ENCODE measurements at regions not wholly inside any gene's neighbourhood (a gene's known extent, or its start where the extent isn't known, plus 50 kb on each side); places are given as distances from the start of the nearest gene placed in this dataset.
"Not testable (repeated sequence)": the region's sequence is repeated elsewhere in the genome, so short reads cannot be mapped to it uniquely, and the experiment has no call there.

DNA sequence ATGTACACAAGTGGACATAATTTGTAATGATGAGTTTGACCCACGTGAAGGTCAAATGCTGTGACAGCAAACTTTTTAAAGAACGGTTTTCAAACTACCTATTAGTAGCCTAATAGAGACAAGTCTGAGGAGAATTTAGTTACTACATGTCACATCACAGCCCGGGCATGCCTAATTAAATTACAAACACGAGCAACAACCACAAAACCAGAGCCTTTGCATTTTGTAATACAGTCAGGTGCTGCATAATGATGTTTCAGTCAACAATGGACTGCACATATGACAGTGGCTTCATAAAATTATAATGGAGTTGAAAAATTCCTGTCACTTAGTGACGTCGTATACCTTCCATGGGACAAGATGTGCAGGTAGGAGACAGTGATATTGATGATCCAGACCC, 274.5 kb downstream of the DACT1 start:
- no peak for DNase-seq

DNA sequence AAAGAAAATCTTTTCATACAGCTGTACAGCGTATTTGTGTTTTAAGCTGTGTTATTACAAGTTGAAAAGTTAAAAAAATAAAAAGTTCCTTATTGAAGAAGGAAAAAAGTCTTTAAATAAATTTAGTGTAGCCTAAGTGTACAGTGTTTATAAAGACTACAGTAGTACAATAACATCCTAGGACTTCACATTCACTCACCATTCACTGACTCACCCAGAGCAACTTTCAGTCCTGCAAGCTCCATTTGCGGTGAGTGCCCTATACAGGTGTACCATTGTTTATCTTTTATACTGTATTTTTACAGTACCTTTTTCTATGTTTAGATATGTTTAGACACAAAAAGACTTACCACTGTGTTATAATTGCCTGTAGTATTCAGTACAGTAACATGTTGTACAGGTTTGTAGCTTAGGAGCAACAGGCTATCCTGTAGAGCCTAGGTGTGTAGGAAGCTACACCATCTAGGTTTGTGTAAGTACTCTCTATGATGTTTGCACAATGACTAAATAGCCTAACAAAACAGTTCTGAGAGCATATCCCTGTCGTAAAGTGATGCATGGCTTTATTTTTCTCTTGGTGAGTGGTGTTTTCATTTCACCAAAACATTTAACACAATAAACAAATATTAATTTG, 275.2 kb downstream of the DACT1 start:
- no peak for DNase-seq

DNA sequence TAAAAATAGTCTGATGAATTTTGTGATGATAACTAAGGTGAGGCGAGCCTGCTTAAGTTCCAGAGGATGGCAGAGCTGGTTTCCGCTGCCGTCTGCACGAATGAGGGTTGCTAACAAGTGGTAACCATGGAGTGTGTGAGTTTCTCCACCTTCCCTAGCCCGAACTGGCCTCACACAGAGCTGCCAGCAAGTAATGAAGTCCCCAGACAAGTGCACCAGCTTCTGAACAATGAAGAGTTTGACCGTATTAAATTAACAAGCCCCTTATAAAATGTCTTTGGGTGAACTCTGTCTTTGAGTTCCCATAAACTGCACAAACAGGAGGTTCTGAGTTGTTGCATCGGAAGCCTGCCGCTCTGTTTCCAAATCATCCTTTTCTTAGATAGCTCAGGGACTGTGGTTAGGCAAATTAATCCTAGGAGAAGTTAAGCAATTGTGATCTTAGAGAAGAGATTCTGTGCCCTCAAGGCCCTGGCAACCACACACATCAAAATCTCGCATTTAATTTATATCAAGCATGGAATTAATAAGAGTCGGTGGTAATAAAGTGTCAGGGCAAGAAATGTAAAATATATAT, 274.1 kb upstream of the DAAM1 start:
- no peak for DNase-seq

- no peak for DNase-seq
Observed at GRCh38 chr14:58915646-58916045, 272.8 kb upstream of the DAAM1 start.

DNA sequence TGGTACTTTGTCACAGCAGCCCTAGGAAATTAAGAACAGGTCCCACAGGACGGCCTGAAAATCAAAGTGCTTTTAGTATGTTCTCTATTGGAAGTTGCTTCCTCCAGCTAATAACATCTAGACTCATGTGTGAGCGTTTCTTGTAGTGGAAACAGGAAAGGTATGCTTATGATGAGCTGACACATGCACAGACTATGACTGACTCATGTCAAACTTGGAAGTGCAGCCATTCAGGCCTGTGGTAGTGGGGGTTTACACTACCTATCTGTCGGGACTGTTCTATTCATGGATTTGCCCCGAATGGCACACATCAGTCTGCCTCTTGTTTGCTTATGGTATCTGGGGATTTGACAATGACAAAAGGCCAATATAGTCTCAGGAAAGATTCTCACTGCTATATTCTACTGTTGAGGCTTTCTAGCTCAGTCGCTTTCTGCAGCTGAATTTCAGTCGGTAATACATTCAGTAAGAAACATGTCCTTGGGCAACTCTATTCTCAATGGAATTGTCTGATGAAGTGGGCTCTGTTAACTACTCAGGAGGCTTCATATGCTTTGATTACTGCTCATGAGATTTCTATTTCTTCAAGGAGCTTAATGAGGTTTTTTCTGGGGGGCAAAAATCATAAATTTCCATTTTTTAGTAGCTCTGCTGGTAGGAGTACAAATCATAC, 270.3 kb upstream of the DAAM1 start:
- no peak for DNase-seq

- DNase-seq = no peak
Observed at GRCh38 chr14:58919217-58919616, 269.2 kb upstream of the DAAM1 start.

- DNase-seq = no peak
Observed at GRCh38 chr14:58920230-58920629, 268.2 kb upstream of the DAAM1 start.

- DNase-seq = not testable (repeated sequence)
Observed at GRCh38 chr14:58922201-58922940, 266.1 kb upstream of the DAAM1 start.

DNA sequence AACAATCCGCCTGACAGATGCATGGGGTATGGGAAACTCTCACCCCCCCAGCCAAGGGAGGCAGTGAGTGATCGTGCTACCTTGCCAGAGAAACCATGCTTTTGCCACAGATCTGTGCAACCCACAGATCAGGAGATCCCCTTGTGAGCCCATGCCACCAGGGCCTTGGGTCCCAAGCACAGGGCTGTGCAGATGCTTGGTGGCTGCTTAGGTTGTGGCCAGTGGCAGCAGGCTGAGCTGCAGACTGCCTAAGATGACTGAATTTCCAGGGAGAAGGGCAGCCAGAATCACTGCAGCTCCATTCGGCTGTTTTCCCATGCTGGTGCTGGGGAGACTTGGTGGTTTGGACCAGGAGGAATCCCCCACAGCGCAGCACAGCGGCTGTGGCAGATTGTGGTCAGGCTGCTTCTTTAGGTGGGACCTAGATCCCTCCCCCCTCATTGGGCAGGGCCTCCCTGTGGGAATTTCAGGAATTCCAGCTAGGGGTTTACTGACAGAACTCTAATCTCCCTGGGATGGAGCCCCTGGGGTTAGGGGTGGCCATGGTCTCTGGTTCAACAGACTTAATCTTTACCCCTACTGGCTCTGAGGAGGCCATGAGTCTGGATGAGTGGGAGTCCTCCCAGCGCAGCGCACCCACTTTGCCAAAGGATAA, 264.6 kb upstream of the DAAM1 start:
- no peak for DNase-seq

DNA sequence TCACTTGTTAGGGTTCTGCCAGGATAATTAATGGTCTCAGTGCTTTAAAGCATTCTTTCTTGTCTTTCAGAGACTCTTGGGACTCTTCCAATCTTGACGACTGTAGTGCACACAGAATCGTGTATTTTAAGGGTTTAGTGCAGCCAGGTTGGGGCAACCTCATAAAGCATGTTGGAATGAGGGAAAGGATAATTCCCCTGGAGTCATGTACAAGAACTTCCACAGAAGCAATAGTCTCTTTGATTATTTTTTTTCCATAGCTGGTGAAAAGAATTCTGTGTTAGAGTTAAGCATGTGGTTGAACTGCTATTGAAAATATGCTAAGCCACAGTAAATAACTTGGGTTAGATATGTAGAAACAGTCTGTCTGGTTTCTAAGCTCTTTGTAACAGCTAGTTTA, 246.8 kb upstream of the DAAM1 start:
- no peak for DNase-seq

- no peak for DNase-seq
Observed at GRCh38 chr14:58942516-58942915, 246.0 kb upstream of the DAAM1 start.

DNA sequence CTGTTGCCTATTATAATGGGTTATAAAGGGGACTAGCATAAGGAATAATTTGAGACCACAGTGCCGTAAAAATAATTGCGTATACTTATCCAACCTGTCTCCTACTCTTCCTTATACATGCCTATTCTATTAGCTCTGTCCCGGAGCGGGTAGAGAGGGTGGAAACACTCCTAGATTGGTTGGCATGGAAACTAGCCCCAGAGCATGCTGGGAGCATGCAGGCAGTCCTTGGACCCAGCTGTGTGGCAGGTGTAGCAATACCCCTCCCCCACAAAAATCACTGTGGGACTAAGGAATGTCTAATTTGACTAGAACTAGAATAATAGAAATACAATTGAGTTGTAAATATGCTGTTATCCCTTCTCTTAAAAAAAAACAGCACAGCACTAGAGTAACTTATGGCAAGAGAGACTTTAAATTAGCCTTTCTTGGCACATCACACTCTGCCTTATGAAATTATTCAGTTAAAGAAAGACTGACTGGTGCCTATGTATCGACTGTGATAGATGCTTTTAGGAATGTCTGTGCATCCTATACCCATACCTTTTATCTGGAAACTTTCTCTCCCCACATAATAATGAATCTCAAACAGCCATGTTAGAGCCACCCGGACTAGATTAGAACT, 244.0 kb upstream of the DAAM1 start:
- DNase-seq = no peak

DNA sequence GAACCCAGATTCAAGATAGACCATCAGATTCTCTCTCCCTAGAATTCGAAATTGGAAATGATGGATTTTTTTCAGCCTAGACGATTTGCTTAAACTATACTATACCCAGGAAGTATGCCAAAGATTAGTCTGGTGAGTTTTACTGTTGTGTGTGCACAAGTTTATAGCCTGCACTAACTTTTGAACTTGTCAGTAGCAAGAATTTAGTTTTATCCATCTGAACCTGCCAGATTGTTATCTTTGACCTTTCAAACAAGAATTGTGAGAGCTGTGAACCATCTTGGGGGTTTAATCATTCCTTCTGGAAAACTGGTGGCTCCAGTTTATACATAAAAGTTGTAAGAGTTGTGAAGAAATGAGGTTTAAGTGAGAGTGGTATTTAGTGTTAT, 243.5 kb upstream of the DAAM1 start:
- DNase-seq = no peak

DNA sequence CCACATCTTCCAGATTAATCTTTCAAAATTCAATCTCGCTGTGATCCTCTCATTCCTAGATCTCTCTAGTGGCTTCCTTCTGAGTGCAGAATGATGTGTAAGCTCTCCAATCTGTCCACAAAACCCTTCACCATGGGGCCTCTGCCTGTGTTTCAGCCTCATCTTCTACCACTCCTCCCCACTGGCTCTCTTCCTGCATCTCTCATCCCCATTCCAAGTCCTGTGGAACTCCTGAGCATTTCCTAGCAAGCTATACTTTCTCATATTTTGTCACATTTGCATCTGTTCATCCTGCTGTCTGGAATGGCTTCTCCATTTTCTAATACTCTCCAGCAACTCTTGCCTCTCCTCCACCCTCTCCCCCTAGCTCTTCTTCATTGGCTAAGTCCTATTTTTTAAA, 242.0 kb upstream of the DAAM1 start:
- no peak for DNase-seq

GRCh38 chr14:58947156-58947555, 241.3 kb upstream of the DAAM1 start:
- DNase-seq = no peak

DNA sequence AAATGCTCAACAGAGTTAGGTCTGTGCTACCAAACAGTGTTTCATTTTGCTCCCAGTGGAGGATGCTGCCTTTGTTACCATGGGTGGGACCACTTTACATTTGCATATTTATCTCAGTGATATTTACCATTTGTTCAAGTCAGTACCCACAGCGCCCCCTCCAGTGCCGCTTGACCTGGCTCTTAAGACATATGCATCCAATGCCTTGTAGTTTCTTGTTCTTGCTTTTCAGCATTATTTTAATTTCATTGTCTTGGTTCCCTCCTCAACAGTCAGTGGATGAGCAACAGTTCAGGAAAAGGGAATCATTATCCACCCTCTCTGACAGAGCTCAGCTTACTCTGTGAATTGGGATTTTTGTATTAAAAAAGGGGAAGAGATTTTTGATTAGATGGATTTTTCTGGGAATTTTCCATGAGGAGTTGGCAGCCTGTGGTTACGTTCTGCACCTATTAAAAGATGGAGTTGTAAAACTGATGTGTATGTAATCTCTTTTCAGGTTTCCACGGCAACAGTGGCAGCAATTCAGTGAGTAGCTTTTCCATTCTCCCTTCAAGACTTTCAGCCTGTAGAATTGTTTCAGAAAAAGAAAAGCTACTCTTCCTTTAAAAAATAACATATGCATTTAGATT, 240.5 kb upstream of the DAAM1 start:
- no peak for DNase-seq

- no peak for DNase-seq
Observed at GRCh38 chr14:58950555-58950954, 237.9 kb upstream of the DAAM1 start.

DNA sequence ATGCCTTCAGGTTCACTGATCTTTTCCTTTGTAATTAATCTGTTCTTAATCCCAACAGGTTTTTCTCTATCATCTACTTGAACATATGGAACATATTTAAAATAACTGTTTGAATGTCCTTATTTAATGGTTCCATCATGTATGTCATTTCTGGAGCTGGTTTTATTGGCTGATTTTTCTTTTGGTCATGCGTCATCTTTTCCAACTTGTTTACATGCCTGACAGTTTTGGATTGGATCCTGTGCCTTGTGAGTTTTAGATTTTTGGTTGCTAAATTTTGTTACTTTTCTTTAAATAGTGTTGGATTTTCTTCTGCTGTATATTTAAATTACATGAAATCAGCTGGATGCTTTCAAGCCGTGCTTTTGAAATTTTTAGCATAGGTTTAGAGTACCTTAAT, 237.3 kb upstream of the DAAM1 start:
- DNase-seq = no peak

DNA sequence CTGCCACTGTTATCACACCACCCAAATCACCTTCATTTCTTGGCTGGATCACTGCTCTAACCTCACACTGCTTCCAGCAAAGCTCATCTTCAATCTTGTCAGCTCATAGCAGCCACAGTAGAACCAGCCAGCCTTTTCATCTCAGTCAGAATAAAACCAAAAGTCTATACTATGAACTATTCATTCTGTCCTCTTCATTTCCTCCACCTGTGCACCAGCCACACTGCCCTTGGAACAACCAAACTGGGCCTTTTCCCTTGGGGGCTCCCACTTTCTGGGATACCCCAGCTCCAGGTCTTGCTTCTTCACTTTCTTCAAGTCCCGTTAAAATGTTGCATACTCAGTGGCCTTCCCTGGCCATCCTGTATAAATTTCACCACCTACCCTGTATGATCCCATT, 234.4 kb upstream of the DAAM1 start:
- DNase-seq = no peak

DNA sequence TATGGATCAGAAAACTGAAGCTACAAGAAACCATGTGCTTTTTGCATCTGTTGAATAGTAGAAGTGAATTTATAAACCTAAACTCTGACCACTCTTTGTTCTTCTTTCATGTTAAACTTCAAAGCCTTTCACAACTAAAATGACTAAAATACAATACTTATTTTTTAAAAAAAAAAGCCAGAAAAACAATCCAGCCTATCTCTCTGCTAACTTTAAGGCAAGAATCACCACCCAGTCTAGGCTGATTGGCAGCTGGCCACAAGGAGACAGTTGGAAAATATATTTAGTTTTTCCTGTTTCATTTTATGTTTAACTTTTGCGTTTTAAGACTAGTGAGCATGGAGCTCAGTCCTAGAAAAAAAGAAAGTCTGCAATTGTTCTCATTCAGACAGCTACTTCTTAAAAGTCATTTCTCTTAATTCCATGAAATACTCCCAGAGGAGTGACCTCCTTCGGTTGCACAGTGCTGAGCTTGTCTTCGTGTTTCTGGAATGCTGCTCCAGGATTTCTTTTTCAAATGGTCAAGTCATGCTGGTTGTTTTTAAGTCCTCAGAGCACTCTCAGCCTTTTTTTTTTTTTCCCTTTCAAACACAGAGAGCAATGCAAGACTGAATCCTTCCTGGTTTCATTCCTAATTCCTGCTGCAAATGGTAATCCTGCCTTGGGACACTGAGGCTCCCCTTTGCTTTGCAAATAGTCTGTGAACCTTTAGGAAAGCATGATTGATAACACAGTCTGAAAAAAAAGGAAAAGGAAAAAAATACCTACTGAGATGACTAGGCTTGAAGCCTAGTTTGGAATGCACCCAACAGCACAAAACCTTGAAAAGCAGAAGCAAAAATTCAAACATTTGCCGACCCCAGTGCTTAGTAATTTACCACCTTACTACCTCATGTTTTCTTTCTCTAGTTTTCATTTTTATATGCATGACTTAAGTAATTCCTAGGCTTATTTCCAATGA, 233.3 kb upstream of the DAAM1 start:
- no peak for DNase-seq

DNA sequence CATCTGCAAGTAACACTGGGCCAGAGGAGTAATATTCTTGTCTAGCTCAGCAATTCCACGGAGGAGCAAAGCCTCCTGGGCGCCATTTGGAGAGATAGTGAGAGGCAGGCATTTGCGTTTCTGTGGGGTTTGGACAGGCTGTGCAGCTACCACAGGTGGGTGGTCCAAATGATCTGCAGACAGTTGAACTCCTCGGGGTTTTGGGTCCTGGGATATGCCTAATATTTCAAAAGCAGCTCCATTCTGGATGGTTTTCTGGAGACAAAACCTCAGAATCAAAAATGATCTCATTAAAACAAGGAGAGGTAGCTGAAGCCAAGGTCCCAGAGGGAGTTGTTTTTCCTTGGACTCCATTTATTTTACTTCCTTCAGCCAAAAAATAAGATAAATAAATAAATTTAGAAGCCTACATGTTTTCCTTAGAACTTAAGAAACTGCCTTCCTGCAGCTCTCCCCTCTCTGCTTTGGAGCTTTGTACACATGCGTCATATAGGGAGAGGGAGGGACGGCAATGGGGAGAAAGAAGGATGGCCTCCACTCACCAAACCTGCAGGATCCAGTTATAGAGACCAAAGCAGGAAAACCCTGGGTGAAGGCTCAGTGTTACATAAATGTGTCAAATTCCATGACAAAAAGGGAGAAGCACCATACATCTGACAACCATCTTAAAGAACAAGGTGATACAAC, 227.3 kb upstream of the DAAM1 start:
- no peak for DNase-seq

All from stimulated activated CD4-positive, alpha-beta T cell treated with anti-CD3 and anti-CD28 coated beads, Interleukin-1b, Interleukin-23, amount 100 ng/mL, for 48 hours (primary cell).